ENCODE measurements at regions not wholly inside any gene's neighbourhood (a gene's known extent, or its start where the extent isn't known, plus 50 kb on each side); places are given as distances from the start of the nearest gene placed in this dataset.

GRCh38 chr14:89564286-89564957 lies 147.4 kb upstream of the FOXN3 start:
- Mint-ChIP-seq H3K36me3 (ENCODE audit: insufficient read depth) (no peaks in the 10 kb centered on the region), H3K27ac (no peak overlapping the region), H3K9me3 (ENCODE audit: low read depth) (no peaks in the 10 kb centered on the region), H3K27me3 (no peaks in the 10 kb centered on the region), H3K4me1 (ENCODE audit: low read depth) (no peaks in the 10 kb centered on the region), H3K4me3 (ENCODE audit: low read depth) (no peak overlapping the region)
- DNase-seq (ENCODE audit: low spot score, unreplicated experiment) = no peak
- TF ChIP-seq CTCF (IDR thresholded peaks at IDR 0.05; ENCODE audit: unreplicated experiment) = no peak

- no peak for TF ChIP-seq CTCF (IDR thresholded peaks at IDR 0.05; ENCODE audit: unreplicated experiment)
- no peak overlapping the region for H3K27ac Mint-ChIP-seq
- no peaks in the 10 kb centered on the region for H3K36me3 Mint-ChIP-seq (ENCODE audit: insufficient read depth)
Observed at GRCh38 chr14:89563471-89563870, 146.4 kb upstream of the FOXN3 start.

GRCh38 chr14:89551955-89552354 lies 134.9 kb upstream of the FOXN3 start:
- H3K36me3 Mint-ChIP-seq (ENCODE audit: insufficient read depth) = no peaks in the 10 kb centered on the region
- no peak for TF ChIP-seq CTCF (IDR thresholded peaks at IDR 0.05; ENCODE audit: unreplicated experiment)
- no peaks in the 10 kb centered on the region for H3K9me3 Mint-ChIP-seq (ENCODE audit: low read depth)
- no peak overlapping the region for H3K27ac Mint-ChIP-seq
- no peak overlapping the region for H3K4me3 Mint-ChIP-seq (ENCODE audit: low read depth)
- no peaks in the 10 kb centered on the region for H3K27me3 Mint-ChIP-seq
- peaks cover 16% of the 10 kb centered on the region for H3K4me1 Mint-ChIP-seq (ENCODE audit: low read depth)
- DNase-seq (ENCODE audit: low spot score, unreplicated experiment) = no peak

More at GRCh38 chr14:89563471-89563870, 146.4 kb upstream of the FOXN3 start:
- H3K27me3 Mint-ChIP-seq = no peaks in the 10 kb centered on the region
- H3K4me1 Mint-ChIP-seq (ENCODE audit: low read depth) = no peaks in the 10 kb centered on the region
- H3K4me3 Mint-ChIP-seq (ENCODE audit: low read depth) = no peak overlapping the region
- no peaks in the 10 kb centered on the region for H3K9me3 Mint-ChIP-seq (ENCODE audit: low read depth)
- DNase-seq (ENCODE audit: low spot score, unreplicated experiment) = no peak

GRCh38 chr14:89551432-89551831 lies 134.4 kb upstream of the FOXN3 start:
- H3K36me3 Mint-ChIP-seq (ENCODE audit: insufficient read depth) = no peaks in the 10 kb centered on the region
- H3K9me3 Mint-ChIP-seq (ENCODE audit: low read depth) = no peaks in the 10 kb centered on the region
- H3K4me1 Mint-ChIP-seq (ENCODE audit: low read depth) = peaks cover 16% of the 10 kb centered on the region
- H3K27ac Mint-ChIP-seq = peak overlapping the region; percentile 4
- no peaks in the 10 kb centered on the region for H3K27me3 Mint-ChIP-seq
- H3K4me3 Mint-ChIP-seq (ENCODE audit: low read depth) = no peak overlapping the region
- TF ChIP-seq CTCF (IDR thresholded peaks at IDR 0.05; ENCODE audit: unreplicated experiment) = no peak
- no peak for DNase-seq (ENCODE audit: low spot score, unreplicated experiment)

GRCh38 chr14:89550821-89551220 lies 133.8 kb upstream of the FOXN3 start:
- no peak for TF ChIP-seq CTCF (IDR thresholded peaks at IDR 0.05; ENCODE audit: unreplicated experiment)
- H3K36me3 Mint-ChIP-seq (ENCODE audit: insufficient read depth) = no peaks in the 10 kb centered on the region
- no peak overlapping the region for H3K4me3 Mint-ChIP-seq (ENCODE audit: low read depth)
- peaks cover 16% of the 10 kb centered on the region for H3K4me1 Mint-ChIP-seq (ENCODE audit: low read depth)
- no peaks in the 10 kb centered on the region for H3K27me3 Mint-ChIP-seq
- no peak overlapping the region for H3K27ac Mint-ChIP-seq
- DNase-seq (ENCODE audit: low spot score, unreplicated experiment) = no peak
- no peaks in the 10 kb centered on the region for H3K9me3 Mint-ChIP-seq (ENCODE audit: low read depth)
